ENCODE measurements at regions not wholly inside any gene's neighbourhood (a gene's known extent, or its start where the extent isn't known, plus 50 kb on each side); places are given as distances from the start of the nearest gene placed in this dataset.

DNA sequence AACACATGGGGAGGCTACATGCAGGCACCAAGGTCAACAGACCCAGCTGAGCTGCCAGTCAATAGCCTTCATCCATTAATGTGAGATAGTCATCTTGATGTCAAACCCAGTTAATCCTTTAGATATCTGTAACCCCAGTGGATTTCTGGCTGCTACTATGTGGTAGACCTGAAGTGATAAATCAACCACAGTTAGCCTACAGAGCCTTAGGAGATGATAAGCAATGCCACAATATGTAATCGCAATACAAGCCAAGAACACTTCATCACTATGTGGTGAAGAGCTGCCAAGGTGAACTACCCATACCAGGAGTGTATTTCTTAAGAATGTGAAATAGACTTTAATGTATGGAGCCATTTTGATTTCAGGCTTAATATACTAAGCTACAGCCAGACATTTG lies 1175.5 kb downstream of the DTWD2 start:
- BruUV-seq (replicated peaks): no TSS peak
- in situ Hi-C loops (cut with MboI): no loop called here
- Histone ChIP-seq H3K79me2 (ENCODE audit: control insufficient read depth, insufficient read depth, low read length) (no peaks in the 10 kb centered on the region), H3K27me3 (replicated peaks in 1 of 2; ENCODE audit: control insufficient read depth in 2 of 2, insufficient read depth in 2 of 2, low read length in 1 of 2) (no peaks in the 10 kb centered on the region), H3K4me1 (ENCODE audit: control insufficient read depth, insufficient read depth, low read length) (no peaks in the 10 kb centered on the region), H3K4me2 (ENCODE audit: control insufficient read depth, insufficient read depth) (no peak overlapping the region), H3K4me3 (no peak overlapping the region), H3K27ac (ENCODE audit: control insufficient read depth, insufficient read depth) (no peak overlapping the region), H2AFZ (ENCODE audit: control insufficient read depth, low read depth, low read length) (no peak overlapping the region), H4K20me1 (ENCODE audit: control insufficient read depth, insufficient read depth) (no peaks in the 10 kb centered on the region), H3K9me3 (replicated peaks; ENCODE audit: control insufficient read depth, insufficient read depth, low read length) (no peaks in the 10 kb centered on the region), H3K36me3 (ENCODE audit: control insufficient read depth in 2 of 2, insufficient read depth in 2 of 2, low read length in 1 of 2) (no peaks in the 10 kb centered on the region), H3K9ac (ENCODE audit: control insufficient read depth, insufficient read depth, low read length) (no peak overlapping the region)
- ATAC-seq (no peak), DNase-seq (ENCODE audit: low read depth, low spot score) (no peak), FAIRE-seq (no peak)
- intact Hi-C loops (cut with micrococcal nuclease; ENCODE audit: unreplicated experiment): no loop called here
- WGBS (ENCODE audit: insufficient coverage, insufficient replicate concordance, low lambda C conversion rate, missing lambda C conversion rate): 73% methylated on average over 1 of the region's 1 CpG
- RAD21 ChIA-PET (ENCODE audit: unreplicated experiment): no interaction called here
- POLR2A ChIA-PET: no interaction called here
- TF ChIP-seq RAD51 (IDR thresholded peaks at IDR 0.05) (no peak), MEF2B (IDR thresholded peaks at IDR 0.05; ENCODE audit: partially characterized antibody, poor library complexity, severe bottlenecking) (no peak), ZBED1 (IDR thresholded peaks at IDR 0.05; ENCODE audit: borderline replicate concordance) (no peak), BCL11A (IDR thresholded peaks at IDR 0.05; ENCODE audit: low read depth, low read length) (no peak), MYC (IDR thresholded peaks at IDR 0.05; ENCODE audit: insufficient read depth, insufficient read length, insufficient replicate concordance, low read length, severe bottlenecking) (no peak), SREBF2 (IDR thresholded peaks at IDR 0.05; ENCODE audit: low read length) (no peak), FOXM1 (IDR thresholded peaks at IDR 0.05; ENCODE audit: low read depth, low read length) (no peak), WRNIP1 (IDR thresholded peaks at IDR 0.05; ENCODE audit: borderline replicate concordance, low read depth, low read length) (no peak), STAT1 (conservative IDR thresholded peaks at IDR 0.05) (no peak)
- SMC1A ChIA-PET (ENCODE audit: uncharacterized antibody, unreplicated experiment): no interaction called here
- CTCF ChIA-PET: no interaction called here

DNA sequence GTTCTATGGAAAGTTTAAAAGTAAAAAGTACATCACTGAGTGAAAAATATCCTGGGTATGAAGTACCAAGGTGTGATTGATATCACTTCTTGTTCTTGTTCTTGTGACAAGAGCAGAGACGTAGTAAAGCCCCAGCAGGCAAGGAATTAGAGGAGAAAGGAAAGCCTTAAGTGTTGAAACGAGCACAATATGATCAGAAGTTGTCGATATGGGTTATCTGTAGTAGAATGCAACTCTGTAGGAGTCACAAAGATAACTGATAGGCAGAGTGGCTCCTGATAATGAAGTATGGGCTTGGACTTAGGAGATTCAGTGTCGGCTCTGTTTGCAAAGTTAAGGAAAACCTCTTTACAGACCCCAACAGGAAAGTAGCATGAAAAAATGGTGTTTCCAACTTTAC lies 1179.1 kb downstream of the DTWD2 start:
- H4K20me1 ChIP-seq (ENCODE audit: control insufficient read depth, insufficient read depth): no peaks in the 10 kb centered on the region
- H3K27ac ChIP-seq (ENCODE audit: control insufficient read depth, insufficient read depth): no peak overlapping the region
- intact Hi-C loops (cut with micrococcal nuclease; ENCODE audit: unreplicated experiment) (no loop called here), in situ Hi-C loops (cut with MboI) (no loop called here)
- no peak overlapping the region for H3K4me3 ChIP-seq
- DNase-seq (ENCODE audit: low read depth, low spot score) (no peak), ATAC-seq (no peak), FAIRE-seq (no peak)
- no peaks in the 10 kb centered on the region for H3K4me1 ChIP-seq (ENCODE audit: control insufficient read depth, insufficient read depth, low read length)
- 11% methylated on average over 4 of the region's 4 CpGs for WGBS (ENCODE audit: insufficient coverage, insufficient replicate concordance, low lambda C conversion rate, missing lambda C conversion rate)
- H3K4me2 ChIP-seq (ENCODE audit: control insufficient read depth, insufficient read depth): no peak overlapping the region
- ChIA-PET CTCF (no interaction called here), SMC1A (ENCODE audit: uncharacterized antibody, unreplicated experiment) (no interaction called here), POLR2A (no interaction called here), RAD21 (ENCODE audit: unreplicated experiment) (no interaction called here)
- BruUV-seq (replicated peaks): no TSS peak
- no peaks in the 10 kb centered on the region for H3K9me3 ChIP-seq (replicated peaks; ENCODE audit: control insufficient read depth, insufficient read depth, low read length)
- no peaks in the 10 kb centered on the region for H3K79me2 ChIP-seq (ENCODE audit: control insufficient read depth, insufficient read depth, low read length)
- H3K27me3 ChIP-seq (replicated peaks in 1 of 2; ENCODE audit: control insufficient read depth in 2 of 2, insufficient read depth in 2 of 2, low read length in 1 of 2): no peaks in the 10 kb centered on the region
- no peak overlapping the region for H2AFZ ChIP-seq (ENCODE audit: control insufficient read depth, low read depth, low read length)
- H3K36me3 ChIP-seq (ENCODE audit: control insufficient read depth in 2 of 2, insufficient read depth in 2 of 2, low read length in 1 of 2): no peaks in the 10 kb centered on the region
- no peak overlapping the region for H3K9ac ChIP-seq (ENCODE audit: control insufficient read depth, insufficient read depth, low read length)
- TF ChIP-seq, protein P1, sequence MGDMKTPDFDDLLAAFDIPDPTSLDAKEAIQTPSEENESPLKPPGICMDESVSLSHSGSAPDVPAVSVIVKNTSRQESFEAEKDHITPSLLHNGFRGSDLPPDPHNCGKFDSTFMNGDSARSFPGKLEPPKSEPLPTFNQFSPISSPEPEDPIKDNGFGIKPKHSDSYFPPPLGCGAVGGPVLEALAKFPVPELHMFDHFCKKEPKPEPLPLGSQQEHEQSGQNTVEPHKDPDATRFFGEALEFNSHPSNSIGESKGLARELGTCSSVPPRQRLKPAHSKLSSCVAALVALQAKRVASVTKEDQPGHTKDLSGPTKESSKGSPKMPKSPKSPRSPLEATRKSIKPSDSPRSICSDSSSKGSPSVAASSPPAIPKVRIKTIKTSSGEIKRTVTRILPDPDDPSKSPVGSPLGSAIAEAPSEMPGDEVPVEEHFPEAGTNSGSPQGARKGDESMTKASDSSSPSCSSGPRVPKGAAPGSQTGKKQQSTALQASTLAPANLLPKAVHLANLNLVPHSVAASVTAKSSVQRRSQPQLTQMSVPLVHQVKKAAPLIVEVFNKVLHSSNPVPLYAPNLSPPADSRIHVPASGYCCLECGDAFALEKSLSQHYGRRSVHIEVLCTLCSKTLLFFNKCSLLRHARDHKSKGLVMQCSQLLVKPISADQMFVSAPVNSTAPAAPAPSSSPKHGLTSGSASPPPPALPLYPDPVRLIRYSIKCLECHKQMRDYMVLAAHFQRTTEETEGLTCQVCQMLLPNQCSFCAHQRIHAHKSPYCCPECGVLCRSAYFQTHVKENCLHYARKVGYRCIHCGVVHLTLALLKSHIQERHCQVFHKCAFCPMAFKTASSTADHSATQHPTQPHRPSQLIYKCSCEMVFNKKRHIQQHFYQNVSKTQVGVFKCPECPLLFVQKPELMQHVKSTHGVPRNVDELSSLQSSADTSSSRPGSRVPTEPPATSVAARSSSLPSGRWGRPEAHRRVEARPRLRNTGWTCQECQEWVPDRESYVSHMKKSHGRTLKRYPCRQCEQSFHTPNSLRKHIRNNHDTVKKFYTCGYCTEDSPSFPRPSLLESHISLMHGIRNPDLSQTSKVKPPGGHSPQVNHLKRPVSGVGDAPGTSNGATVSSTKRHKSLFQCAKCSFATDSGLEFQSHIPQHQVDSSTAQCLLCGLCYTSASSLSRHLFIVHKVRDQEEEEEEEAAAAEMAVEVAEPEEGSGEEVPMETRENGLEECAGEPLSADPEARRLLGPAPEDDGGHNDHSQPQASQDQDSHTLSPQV (IDR thresholded peaks at IDR 0.05): no peak
- TF ChIP-seq SREBF2 (IDR thresholded peaks at IDR 0.05; ENCODE audit: low read length) (no peak), MEF2A (IDR thresholded peaks at IDR 0.05; ENCODE audit: insufficient read depth, low read depth, low read length) (no peak), STAT3 (IDR thresholded peaks at IDR 0.05; ENCODE audit: low read depth, low read length) (no peak), SUPT20H (IDR thresholded peaks at IDR 0.05; ENCODE audit: borderline replicate concordance, control insufficient read depth, low read depth, low read length) (no peak)
- TF ChIP-seq, protein P2, sequence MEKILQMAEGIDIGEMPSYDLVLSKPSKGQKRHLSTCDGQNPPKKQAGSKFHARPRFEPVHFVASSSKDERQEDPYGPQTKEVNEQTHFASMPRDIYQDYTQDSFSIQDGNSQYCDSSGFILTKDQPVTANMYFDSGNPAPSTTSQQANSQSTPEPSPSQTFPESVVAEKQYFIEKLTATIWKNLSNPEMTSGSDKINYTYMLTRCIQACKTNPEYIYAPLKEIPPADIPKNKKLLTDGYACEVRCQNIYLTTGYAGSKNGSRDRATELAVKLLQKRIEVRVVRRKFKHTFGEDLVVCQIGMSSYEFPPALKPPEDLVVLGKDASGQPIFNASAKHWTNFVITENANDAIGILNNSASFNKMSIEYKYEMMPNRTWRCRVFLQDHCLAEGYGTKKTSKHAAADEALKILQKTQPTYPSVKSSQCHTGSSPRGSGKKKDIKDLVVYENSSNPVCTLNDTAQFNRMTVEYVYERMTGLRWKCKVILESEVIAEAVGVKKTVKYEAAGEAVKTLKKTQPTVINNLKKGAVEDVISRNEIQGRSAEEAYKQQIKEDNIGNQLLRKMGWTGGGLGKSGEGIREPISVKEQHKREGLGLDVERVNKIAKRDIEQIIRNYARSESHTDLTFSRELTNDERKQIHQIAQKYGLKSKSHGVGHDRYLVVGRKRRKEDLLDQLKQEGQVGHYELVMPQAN (conservative IDR thresholded peaks at IDR 0.05): no peak

All from GM12878 (cell line).